ENCODE measurements at regions not wholly inside any gene's neighbourhood (a gene's known extent, or its start where the extent isn't known, plus 50 kb on each side); places are given as distances from the start of the nearest gene placed in this dataset.

DNA sequence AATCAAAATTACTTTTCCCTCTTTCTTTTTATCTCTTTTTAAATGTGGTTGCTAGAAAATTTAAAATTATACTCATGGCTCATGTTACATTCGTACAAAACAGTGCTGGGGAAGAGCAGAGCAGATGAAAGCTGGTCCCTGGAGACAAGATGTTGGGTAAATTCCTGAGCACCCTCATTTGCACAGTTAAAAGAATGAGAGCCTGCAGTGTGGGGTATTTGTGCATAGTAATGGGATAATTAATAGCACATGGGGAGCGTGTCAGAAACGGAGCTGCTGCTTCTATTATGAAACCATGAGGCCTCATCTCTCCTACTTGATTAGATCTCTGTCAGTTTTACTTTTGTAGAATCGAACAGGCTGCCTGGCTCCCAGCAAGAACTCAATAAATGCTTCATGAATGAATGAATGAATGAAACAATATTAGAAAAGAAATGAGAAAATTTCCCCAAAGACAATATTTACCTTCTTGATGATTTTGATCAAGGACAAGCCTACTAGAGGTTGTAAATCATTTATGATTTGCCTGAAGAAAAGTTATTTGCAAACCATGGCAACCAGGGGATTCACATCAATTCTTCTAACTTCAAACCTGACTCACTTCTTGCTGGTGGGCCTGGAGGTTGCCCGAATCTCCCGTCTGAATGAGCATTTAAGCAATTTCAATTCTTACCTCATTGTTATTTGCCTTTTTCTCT is 177.2 kb upstream of the TUT7 start:
- H3K9me3 ChIP-seq (ENCODE audit: low read depth): no peaks in the 10 kb centered on the region
- no peak overlapping the region for H3K4me3 ChIP-seq
- H3K4me1 ChIP-seq (ENCODE audit: low read depth): no peaks in the 10 kb centered on the region
- DNase-seq (ENCODE audit: low read depth in 1 of 2, low spot score in 1 of 2): no peak
- H3K27ac ChIP-seq: no peak overlapping the region
- TF ChIP-seq, protein P1, sequence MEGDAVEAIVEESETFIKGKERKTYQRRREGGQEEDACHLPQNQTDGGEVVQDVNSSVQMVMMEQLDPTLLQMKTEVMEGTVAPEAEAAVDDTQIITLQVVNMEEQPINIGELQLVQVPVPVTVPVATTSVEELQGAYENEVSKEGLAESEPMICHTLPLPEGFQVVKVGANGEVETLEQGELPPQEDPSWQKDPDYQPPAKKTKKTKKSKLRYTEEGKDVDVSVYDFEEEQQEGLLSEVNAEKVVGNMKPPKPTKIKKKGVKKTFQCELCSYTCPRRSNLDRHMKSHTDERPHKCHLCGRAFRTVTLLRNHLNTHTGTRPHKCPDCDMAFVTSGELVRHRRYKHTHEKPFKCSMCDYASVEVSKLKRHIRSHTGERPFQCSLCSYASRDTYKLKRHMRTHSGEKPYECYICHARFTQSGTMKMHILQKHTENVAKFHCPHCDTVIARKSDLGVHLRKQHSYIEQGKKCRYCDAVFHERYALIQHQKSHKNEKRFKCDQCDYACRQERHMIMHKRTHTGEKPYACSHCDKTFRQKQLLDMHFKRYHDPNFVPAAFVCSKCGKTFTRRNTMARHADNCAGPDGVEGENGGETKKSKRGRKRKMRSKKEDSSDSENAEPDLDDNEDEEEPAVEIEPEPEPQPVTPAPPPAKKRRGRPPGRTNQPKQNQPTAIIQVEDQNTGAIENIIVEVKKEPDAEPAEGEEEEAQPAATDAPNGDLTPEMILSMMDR (IDR thresholded peaks at IDR 0.05; ENCODE audit: low read depth, low read length): no peak
- no peaks in the 10 kb centered on the region for H3K27me3 ChIP-seq
- no peaks in the 10 kb centered on the region for H3K36me3 ChIP-seq

DNA sequence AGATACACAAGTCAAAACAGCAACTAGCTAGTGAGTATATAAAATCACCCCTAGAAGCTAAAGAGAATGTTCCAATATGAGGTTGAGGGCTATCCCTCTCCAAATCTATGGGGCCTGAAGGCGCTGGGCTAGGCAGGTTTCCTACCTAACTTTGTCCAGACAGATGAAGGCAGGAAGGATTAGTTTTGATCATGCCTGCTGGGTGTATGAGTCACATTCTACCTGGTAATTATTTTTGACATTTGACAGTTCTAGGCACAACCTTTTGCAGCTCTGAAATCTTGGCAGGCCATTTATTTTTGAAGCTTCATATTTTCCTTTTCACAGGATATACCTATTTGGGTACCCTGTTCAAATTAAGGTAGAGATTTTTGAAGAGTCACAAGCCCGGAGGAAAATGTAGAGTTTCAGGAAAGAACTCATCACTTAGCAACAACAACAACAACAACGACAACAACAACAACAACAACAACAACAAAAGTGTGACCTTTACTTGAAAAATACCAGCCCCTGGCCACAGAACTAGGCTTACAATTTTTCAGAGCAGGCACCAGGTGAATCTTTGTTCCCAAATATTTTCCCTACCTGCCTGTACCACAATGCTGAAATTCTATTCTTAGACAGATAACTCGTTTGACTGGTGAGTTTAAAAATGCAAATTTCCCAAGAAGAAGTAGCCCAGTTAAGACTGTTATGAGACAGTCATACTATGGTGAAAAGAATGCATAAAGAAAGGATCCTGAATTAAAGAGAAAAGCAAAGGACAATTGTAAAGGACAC is 175.5 kb upstream of the TUT7 start:
- H3K9me3 ChIP-seq (ENCODE audit: low read depth): no peaks in the 10 kb centered on the region
- TF ChIP-seq, protein P1 (IDR thresholded peaks at IDR 0.05; ENCODE audit: low read depth, low read length): no peak
- no peak for DNase-seq (ENCODE audit: low read depth in 1 of 2, low spot score in 1 of 2)
- H3K4me3 ChIP-seq: no peak overlapping the region
- H3K27me3 ChIP-seq: no peaks in the 10 kb centered on the region
- no peaks in the 10 kb centered on the region for H3K36me3 ChIP-seq
- H3K4me1 ChIP-seq (ENCODE audit: low read depth): no peaks in the 10 kb centered on the region
- no peak overlapping the region for H3K27ac ChIP-seq

DNA sequence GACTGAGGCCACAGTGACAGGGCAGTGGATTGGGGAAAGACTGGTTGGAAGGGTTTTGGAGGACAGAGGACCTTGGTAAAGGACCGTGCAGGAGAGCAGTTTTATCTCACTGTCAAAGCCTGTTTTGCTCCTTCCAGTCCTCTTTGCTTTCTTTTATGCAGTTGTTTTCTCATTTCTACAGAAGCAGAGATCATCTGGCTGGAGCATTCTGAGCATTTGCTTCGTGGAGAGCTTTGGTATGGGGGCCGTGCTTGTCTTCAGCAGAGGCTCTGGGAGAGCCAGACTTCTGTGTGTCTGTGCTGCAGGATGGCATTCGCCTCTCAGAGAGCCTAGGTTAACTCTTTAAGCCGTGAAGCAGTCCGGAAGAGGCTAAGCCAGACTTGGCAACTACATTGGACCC is 171.8 kb upstream of the TUT7 start:
- no peak overlapping the region for H3K4me3 ChIP-seq
- no peaks in the 10 kb centered on the region for H3K9me3 ChIP-seq (ENCODE audit: low read depth)
- no peak overlapping the region for H3K27ac ChIP-seq
- H3K4me1 ChIP-seq (ENCODE audit: low read depth): no peaks in the 10 kb centered on the region
- H3K36me3 ChIP-seq: no peaks in the 10 kb centered on the region
- TF ChIP-seq, protein P1 (IDR thresholded peaks at IDR 0.05; ENCODE audit: low read depth, low read length): no peak
- no peak for DNase-seq (ENCODE audit: low read depth in 1 of 2, low spot score in 1 of 2)
- no peaks in the 10 kb centered on the region for H3K27me3 ChIP-seq

DNA sequence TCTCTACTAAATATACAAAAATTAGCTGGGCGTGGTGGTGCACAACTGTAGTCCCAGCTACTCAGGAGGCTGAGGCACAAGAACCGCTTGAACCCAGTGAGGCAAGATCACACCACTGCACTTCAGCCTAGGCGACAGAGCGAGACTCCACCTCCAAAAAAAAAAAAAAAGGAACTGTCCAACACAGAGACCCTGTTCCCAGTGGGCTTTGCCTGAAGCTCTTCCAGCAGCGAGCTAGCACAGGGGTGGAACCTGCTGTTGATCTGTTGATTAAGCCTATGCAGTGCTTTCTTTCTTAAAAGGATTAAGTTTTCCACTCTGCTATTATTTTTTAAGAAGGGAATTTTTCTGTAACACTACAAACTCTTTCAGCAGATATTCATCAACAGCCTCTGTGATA is 171.0 kb upstream of the TUT7 start:
- Histone ChIP-seq H3K27ac (no peak overlapping the region), H3K4me1 (ENCODE audit: low read depth) (no peaks in the 10 kb centered on the region), H3K4me3 (no peak overlapping the region), H3K9me3 (ENCODE audit: low read depth) (no peaks in the 10 kb centered on the region), H3K27me3 (no peaks in the 10 kb centered on the region), H3K36me3 (no peaks in the 10 kb centered on the region)
- DNase-seq (ENCODE audit: low read depth in 1 of 2, low spot score in 1 of 2): no peak
- TF ChIP-seq, protein P1 (IDR thresholded peaks at IDR 0.05; ENCODE audit: low read depth, low read length): no peak

DNA sequence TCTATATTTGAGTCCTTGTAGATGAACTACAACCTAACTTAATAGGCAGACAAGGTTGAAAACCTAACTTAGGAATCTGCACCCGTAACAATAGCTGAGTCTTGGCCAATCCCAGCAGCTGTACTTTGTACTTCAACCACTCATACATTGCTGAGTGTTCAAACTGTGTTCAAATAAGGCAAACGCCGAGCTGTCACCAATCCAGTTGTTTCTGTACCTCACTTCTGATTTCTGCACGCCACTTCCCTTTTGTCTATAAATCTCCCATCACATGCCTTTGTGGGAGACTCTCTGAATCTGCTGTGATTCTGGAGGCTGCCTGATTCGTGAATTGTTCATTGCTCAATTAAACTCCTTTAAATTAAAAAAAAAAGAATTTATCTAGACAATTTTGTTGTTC is 167.8 kb upstream of the TUT7 start:
- DNase-seq (ENCODE audit: low read depth in 1 of 2, low spot score in 1 of 2): peak in 1 of 2 donors; percentile 12
- TF ChIP-seq, protein P1 (IDR thresholded peaks at IDR 0.05; ENCODE audit: low read depth, low read length): no peak
- H3K4me3 ChIP-seq: no peak overlapping the region

More for the DNA sequence above, 167.8 kb upstream of the TUT7 start:
- H3K4me1 ChIP-seq (ENCODE audit: low read depth): no peaks in the 10 kb centered on the region
- H3K9me3 ChIP-seq (ENCODE audit: low read depth): no peaks in the 10 kb centered on the region
- no peaks in the 10 kb centered on the region for H3K27me3 ChIP-seq
- H3K36me3 ChIP-seq: no peaks in the 10 kb centered on the region
- H3K27ac ChIP-seq: no peak overlapping the region
